ENCODE measurements at regions not wholly inside any gene's neighbourhood (a gene's known extent, or its start where the extent isn't known, plus 50 kb on each side); places are given as distances from the start of the nearest gene placed in this dataset.
"Not testable (repeated sequence)": the region's sequence is repeated elsewhere in the genome, so short reads cannot be mapped to it uniquely, and the experiment has no call there.

GRCh38 chr15:53022788-53023187, 232.7 kb upstream of the ONECUT1 start:
- intact Hi-C loops (cut with DNase I) = no loop called here
- no peak for TF ChIP-seq POLR2AphosphoS5 (IDR thresholded peaks at IDR 0.05)
- no peak for TF ChIP-seq POLR2A (IDR thresholded peaks at IDR 0.05)
- TF ChIP-seq CTCF (IDR thresholded peaks at IDR 0.05) = no peak
- no peaks in the 10 kb centered on the region for H3K27me3 ChIP-seq (replicated peaks; ENCODE audit: insufficient read depth)
- no peak overlapping the region for H3K4me3 ChIP-seq
- 82% methylated on average over 4 of the region's 4 CpGs for WGBS
- H3K9me3 ChIP-seq = no peaks in the 10 kb centered on the region
- no peaks in the 10 kb centered on the region for H3K4me1 ChIP-seq (replicated peaks)
- H3K27ac ChIP-seq = no peak overlapping the region
- no peaks in the 10 kb centered on the region for H3K36me3 ChIP-seq
- no peak for DNase-seq (ENCODE audit: low spot score)

- TF ChIP-seq POLR2A (IDR thresholded peaks at IDR 0.05) (no peak), CTCF (IDR thresholded peaks at IDR 0.05) (no peak), POLR2AphosphoS5 (IDR thresholded peaks at IDR 0.05) (no peak)
- intact Hi-C loops (cut with DNase I) = no loop called here
- H3K27me3 ChIP-seq (replicated peaks; ENCODE audit: insufficient read depth) = no peaks in the 10 kb centered on the region
- H3K27ac ChIP-seq = no peak overlapping the region
- no peaks in the 10 kb centered on the region for H3K9me3 ChIP-seq
- no peaks in the 10 kb centered on the region for H3K36me3 ChIP-seq
- WGBS = 95% methylated on average over 2 of the region's 2 CpGs
- no peaks in the 10 kb centered on the region for H3K4me1 ChIP-seq (replicated peaks)
- H3K4me3 ChIP-seq = no peak overlapping the region
- DNase-seq (ENCODE audit: low spot score) = no peak
Measured at GRCh38 chr15:53013329-53013728, 223.2 kb upstream of the ONECUT1 start.

- H3K9me3 ChIP-seq; H3K27ac ChIP-seq; H3K27me3 ChIP-seq (replicated peaks; ENCODE audit: insufficient read depth); H3K4me3 ChIP-seq; intact Hi-C loops (cut with DNase I); H3K4me1 ChIP-seq (replicated peaks); H3K36me3 ChIP-seq; DNase-seq (ENCODE audit: low spot score): not testable (repeated sequence)
- WGBS = 97% methylated on average over 2 of the region's 2 CpGs
Measured at GRCh38 chr15:53011779-53012178, 221.6 kb upstream of the ONECUT1 start.

GRCh38 chr15:53009093-53009492, 219.0 kb upstream of the ONECUT1 start:
- H3K9me3 ChIP-seq = no peaks in the 10 kb centered on the region
- no peaks in the 10 kb centered on the region for H3K27me3 ChIP-seq (replicated peaks; ENCODE audit: insufficient read depth)
- no peak for DNase-seq (ENCODE audit: low spot score)
- no peak overlapping the region for H3K27ac ChIP-seq
- WGBS = 67% methylated on average over 1 of the region's 1 CpG
- H3K4me3 ChIP-seq = no peak overlapping the region
- TF ChIP-seq CTCF (IDR thresholded peaks at IDR 0.05) = no peak
- TF ChIP-seq POLR2AphosphoS5 (IDR thresholded peaks at IDR 0.05) = no peak
- TF ChIP-seq POLR2A (IDR thresholded peaks at IDR 0.05) = no peak
- intact Hi-C loops (cut with DNase I) = no loop called here
- H3K4me1 ChIP-seq (replicated peaks) = no peaks in the 10 kb centered on the region
- H3K36me3 ChIP-seq = no peaks in the 10 kb centered on the region

GRCh38 chr15:53000409-53000808, 210.3 kb upstream of the ONECUT1 start:
- H3K36me3 ChIP-seq = no peaks in the 10 kb centered on the region
- H3K27me3 ChIP-seq (replicated peaks; ENCODE audit: insufficient read depth) = no peaks in the 10 kb centered on the region
- no peaks in the 10 kb centered on the region for H3K4me1 ChIP-seq (replicated peaks)
- intact Hi-C loops (cut with DNase I) = no loop called here
- no peak for TF ChIP-seq POLR2AphosphoS5 (IDR thresholded peaks at IDR 0.05)
- no peak for TF ChIP-seq CTCF (IDR thresholded peaks at IDR 0.05)
- no peak for TF ChIP-seq POLR2A (IDR thresholded peaks at IDR 0.05)
- DNase-seq (ENCODE audit: low spot score) = no peak
- no peak overlapping the region for H3K4me3 ChIP-seq
- 47% methylated on average over 4 of the region's 4 CpGs for WGBS
- H3K9me3 ChIP-seq = no peaks in the 10 kb centered on the region
- H3K27ac ChIP-seq = no peak overlapping the region
